Neural crest cell (in vitro differentiated cells): ENCODE measurements at regions not wholly inside any gene's neighbourhood (a gene's known extent, or its start where the extent isn't known, plus 50 kb on each side); places are given as distances from the start of the nearest gene placed in this dataset.

ENCODE experiments used
- DNase-seq: peaks from one replicate; pipeline ENCODE4 v3.0.0; 2021; ENCODE audit warnings: low read depth, mixed read lengths, low spot score
- H3K27ac Mint-ChIP-seq: one replicate; pipeline ENCODE4 v1.8.0; 2021; ENCODE audit warnings: mild to moderate bottlenecking, mixed read lengths; ENCODE audit not compliant: unreplicated experiment
- H3K27me3 Mint-ChIP-seq: 2 replicates; pipeline ENCODE4 v1.8.0; 2021; ENCODE audit warnings: low read depth, mild to moderate bottlenecking, mixed read lengths
- H3K36me3 Mint-ChIP-seq: 2 replicates; pipeline ENCODE4 v1.8.0; 2021; ENCODE audit warnings: low read depth, mild to moderate bottlenecking, mixed read lengths
- H3K4me1 Mint-ChIP-seq: 2 replicates; pipeline ENCODE4 v1.8.0; 2021; ENCODE audit warnings: mixed read lengths
- H3K4me3 Mint-ChIP-seq: one replicate; pipeline ENCODE4 v1.8.0; 2021; ENCODE audit warnings: mild to moderate bottlenecking, mixed read lengths
- H3K9me3 Mint-ChIP-seq: 2 replicates; pipeline ENCODE4 v1.8.0; 2021; ENCODE audit warnings: mixed read lengths
- CTCF ChIP-seq: fragments of 200-600 bp; sonication (generic); conservative IDR thresholded peaks from 2 replicates; pipeline ENCODE4 v1.5.0; 2021; ENCODE audit warnings: antibody characterized with exemption, mild to moderate bottlenecking

- no peak for DNase-seq
- H3K4me1 Mint-ChIP-seq: no peaks in the 10 kb centered on the region
- no peak overlapping the region for H3K27ac Mint-ChIP-seq
- no peaks in the 10 kb centered on the region for H3K9me3 Mint-ChIP-seq
- H3K27me3 Mint-ChIP-seq: no peaks in the 10 kb centered on the region
- TF ChIP-seq CTCF: no peak
- H3K4me3 Mint-ChIP-seq: no peak overlapping the region
- no peaks in the 10 kb centered on the region for H3K36me3 Mint-ChIP-seq
Observed at GRCh38 chr5:91898898-91899297, 515.8 kb upstream of the ARRDC3 start.

GRCh38 chr5:91898019-91898418, 514.9 kb upstream of the ARRDC3 start:
- peaks cover under 1% of the 10 kb centered on the region for H3K9me3 Mint-ChIP-seq
- H3K27me3 Mint-ChIP-seq: no peaks in the 10 kb centered on the region
- no peak for TF ChIP-seq CTCF
- no peak overlapping the region for H3K4me3 Mint-ChIP-seq
- H3K36me3 Mint-ChIP-seq: no peaks in the 10 kb centered on the region
- no peak overlapping the region for H3K27ac Mint-ChIP-seq
- DNase-seq: no peak
- H3K4me1 Mint-ChIP-seq: no peaks in the 10 kb centered on the region

- no peak for DNase-seq
- H3K4me1 Mint-ChIP-seq: no peaks in the 10 kb centered on the region
- no peaks in the 10 kb centered on the region for H3K27me3 Mint-ChIP-seq
- peak overlapping the region; percentile 46 for H3K27ac Mint-ChIP-seq
- H3K36me3 Mint-ChIP-seq: peaks cover 7% of the 10 kb centered on the region
- TF ChIP-seq CTCF: no peak
- no peak overlapping the region for H3K4me3 Mint-ChIP-seq
- peaks cover 13% of the 10 kb centered on the region for H3K9me3 Mint-ChIP-seq
Observed at GRCh38 chr5:91888810-91889209, 505.7 kb upstream of the ARRDC3 start.

- H3K36me3 Mint-ChIP-seq: peaks cover 3% of the 10 kb centered on the region
- no peak for TF ChIP-seq CTCF
- no peak for DNase-seq
- no peaks in the 10 kb centered on the region for H3K27me3 Mint-ChIP-seq
- H3K4me3 Mint-ChIP-seq: no peak overlapping the region
- H3K27ac Mint-ChIP-seq: no peak overlapping the region
- peaks cover 7% of the 10 kb centered on the region for H3K9me3 Mint-ChIP-seq
- no peaks in the 10 kb centered on the region for H3K4me1 Mint-ChIP-seq
Observed at GRCh38 chr5:91885291-91886265, 502.5 kb upstream of the ARRDC3 start.

GRCh38 chr5:91884036-91884435, 500.9 kb upstream of the ARRDC3 start:
- TF ChIP-seq CTCF: no peak
- Mint-ChIP-seq H3K36me3 (peaks cover 3% of the 10 kb centered on the region), H3K9me3 (peaks cover 11% of the 10 kb centered on the region), H3K27ac (no peak overlapping the region), H3K4me1 (no peaks in the 10 kb centered on the region), H3K4me3 (no peak overlapping the region), H3K27me3 (no peaks in the 10 kb centered on the region)
- no peak for DNase-seq
